GM12873 (cell line): ENCODE measurements at regions not wholly inside any gene's neighbourhood (a gene's known extent, or its start where the extent isn't known, plus 50 kb on each side); places are given as distances from the start of the nearest gene placed in this dataset.

Experiments used
- TF ChIP-seq, protein P1 (sequence below): IDR thresholded peaks from 2 replicates; pipeline ENCODE4 v1.5.1; 2012; ENCODE audit warnings: low read depth, mild to moderate bottlenecking, moderate library complexity, low read length, control low read depth; ENCODE audit not compliant: insufficient read depth; ENCODE audit errors: missing control alignments

DNA sequence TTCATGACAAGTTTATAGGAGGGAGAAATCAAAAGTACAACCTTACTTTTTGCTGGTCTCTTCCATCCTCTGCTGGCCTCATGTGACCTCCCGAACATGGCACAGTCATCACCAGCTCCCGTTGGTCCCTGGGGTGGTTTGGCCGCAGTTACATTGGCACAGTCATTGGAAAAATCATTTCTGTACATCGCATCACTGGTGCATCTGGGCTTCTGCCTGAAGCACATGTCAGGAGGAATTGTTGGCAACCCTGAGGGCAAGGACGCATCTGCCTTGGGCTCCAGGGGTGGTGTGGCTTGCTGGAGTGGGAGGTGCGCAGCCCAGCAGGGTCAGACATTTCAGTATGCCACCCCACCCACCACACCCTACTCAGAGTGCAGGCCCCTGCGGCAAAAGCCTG is 162.9 kb upstream of the SLC24A3 start:
- TF ChIP-seq, protein P1, sequence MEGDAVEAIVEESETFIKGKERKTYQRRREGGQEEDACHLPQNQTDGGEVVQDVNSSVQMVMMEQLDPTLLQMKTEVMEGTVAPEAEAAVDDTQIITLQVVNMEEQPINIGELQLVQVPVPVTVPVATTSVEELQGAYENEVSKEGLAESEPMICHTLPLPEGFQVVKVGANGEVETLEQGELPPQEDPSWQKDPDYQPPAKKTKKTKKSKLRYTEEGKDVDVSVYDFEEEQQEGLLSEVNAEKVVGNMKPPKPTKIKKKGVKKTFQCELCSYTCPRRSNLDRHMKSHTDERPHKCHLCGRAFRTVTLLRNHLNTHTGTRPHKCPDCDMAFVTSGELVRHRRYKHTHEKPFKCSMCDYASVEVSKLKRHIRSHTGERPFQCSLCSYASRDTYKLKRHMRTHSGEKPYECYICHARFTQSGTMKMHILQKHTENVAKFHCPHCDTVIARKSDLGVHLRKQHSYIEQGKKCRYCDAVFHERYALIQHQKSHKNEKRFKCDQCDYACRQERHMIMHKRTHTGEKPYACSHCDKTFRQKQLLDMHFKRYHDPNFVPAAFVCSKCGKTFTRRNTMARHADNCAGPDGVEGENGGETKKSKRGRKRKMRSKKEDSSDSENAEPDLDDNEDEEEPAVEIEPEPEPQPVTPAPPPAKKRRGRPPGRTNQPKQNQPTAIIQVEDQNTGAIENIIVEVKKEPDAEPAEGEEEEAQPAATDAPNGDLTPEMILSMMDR: no peak

DNA sequence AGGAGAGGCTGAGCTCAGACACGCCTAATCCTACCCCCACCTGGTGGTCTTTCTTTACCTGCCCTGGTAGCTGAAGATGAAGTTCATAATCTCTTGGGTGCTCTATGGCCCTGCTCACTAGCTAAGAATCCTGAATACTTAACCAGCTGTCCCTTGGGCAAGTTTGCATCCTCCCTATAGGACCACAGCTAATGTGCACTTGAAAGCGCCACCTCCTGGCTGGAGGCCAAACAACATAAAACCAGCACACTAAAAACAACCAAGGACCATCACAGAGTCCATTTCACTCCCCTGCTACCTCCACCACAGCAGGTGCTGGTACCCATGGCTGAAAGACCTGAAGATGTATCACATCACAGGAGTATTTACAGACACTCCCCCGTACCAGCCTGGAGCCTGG is 155.5 kb upstream of the SLC24A3 start:
- TF ChIP-seq, protein P1: peak; percentile 63

DNA sequence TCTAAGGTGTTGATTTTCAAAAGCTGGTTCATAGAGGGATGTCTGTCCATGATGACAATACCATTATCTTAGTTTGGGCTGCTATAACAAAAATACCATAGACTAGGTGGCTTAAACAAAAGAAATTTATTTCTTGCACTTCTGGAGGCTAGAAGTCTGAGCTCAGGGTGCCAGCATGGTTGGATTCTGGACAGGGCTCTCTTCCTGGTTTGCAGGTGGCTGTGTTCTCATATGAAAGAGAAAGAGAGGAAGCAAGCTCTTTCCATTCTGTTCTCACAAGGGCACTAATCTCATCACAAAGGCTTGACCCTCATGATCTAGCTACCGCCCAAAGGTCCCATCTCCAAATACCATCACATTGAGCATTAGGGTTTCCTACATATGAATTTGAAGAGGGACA is 144.5 kb upstream of the SLC24A3 start:
- TF ChIP-seq, protein P1: no peak

DNA sequence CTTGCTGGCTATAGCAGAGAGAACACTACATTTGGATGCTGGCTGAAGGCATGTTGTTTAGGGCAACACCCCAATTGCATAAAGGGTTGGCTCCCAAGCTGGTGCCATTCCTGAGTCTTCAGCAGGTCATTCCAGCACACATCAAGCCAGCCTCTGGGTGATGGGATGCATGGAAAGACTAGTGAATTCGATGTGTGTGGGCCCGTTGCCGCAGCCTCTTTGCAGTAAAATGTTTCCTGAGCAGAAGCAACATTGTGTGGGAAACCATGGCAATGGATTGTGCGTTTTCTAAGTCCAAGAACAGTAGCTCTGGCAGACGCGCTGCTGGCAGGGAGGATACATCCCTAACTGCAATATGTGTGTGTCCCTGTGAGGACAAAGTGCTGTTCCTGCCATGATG is 142.4 kb upstream of the SLC24A3 start:
- TF ChIP-seq, protein P1: no peak

GRCh38 chr20:19070681-19071445 is 141.6 kb upstream of the SLC24A3 start:
- TF ChIP-seq, protein P1: no peak

DNA sequence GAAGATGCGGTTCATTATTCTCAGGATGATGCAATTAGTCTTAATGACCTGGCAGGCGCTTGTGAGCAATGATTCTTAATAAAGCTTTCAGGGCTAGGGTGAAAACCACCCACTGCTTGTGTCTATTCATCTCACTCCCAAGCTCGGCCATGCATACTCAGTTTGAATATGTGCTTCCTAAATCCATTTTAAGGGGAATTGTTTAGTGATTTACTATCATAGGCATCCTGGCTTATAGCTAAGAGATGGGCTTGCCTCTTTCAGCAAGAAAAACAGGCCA is 141.1 kb upstream of the SLC24A3 start:
- TF ChIP-seq, protein P1: no peak

DNA sequence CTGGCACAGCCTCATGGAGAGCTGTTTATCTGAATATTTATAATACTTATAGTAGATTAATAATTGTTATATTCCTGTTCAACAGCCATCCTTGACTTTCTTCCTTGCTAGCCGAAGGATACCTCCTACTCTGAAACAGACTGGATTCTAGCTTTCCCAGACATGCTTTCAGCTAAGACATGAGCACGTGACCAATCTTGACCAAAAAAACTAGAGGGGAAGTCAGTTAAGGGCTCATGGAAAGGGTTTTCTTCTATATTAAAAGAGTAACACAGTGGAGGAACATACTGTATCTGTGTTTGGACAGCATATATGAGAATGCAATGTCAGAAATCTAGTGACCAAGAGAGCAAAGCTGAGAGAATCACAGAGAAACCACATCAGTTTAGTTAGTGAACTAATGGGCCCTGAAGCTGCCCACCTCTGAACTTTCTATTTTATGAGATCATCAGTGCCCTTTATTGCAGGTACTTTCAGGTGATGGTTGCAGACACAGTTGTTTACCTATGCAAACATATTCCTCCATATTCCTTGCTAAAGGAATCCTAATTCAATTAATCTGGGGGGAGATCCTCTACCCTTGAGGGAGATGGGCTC is 140.4 kb upstream of the SLC24A3 start:
- TF ChIP-seq, protein P1: no peak
